ENCODE measurements at regions not wholly inside any gene's neighbourhood (a gene's known extent, or its start where the extent isn't known, plus 50 kb on each side); places are given as distances from the start of the nearest gene placed in this dataset.

DNA sequence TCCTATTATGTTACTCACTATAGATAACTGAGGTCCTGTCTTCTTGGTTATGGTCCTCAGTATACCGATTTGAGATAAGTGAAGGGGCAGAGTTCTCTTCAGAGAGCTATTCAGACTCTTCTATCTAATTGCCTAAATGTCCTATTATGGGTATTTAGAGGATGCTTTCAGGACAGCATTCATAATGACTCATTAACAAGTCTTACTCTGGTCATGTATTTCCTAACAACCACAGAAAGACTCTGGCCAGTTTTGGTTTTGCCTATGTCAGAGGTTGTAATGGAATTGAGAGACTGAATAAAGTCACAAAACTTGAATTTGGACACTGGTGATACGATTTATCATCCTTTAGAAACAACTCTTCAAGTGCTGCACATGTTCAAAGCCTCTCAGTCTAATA is 1233.0 kb downstream of the JRKL start:
- H2BK20ac ChIP-seq (ENCODE audit: low read depth, low read length) = no peak overlapping the region
- CTCF ChIA-PET = interaction anchor here (0.6 kb wide), 1 partner anchor 126 kb away, joined by 3 read pairs; no protein-coding TSS in a partner anchor
- no peaks in the 10 kb centered on the region for H3K4me1 ChIP-seq (ENCODE audit: control insufficient read depth, insufficient read depth, low read length)
- intact Hi-C loops (cut with micrococcal nuclease) (loop anchor here (10.0 kb wide), 1 partner anchor 462 kb away; no protein-coding TSS in a partner anchor), dilution Hi-C loops (cut with HindIII; ENCODE audit: low sequenced_read_pairs, unreplicated experiment) (no loop called here), in situ Hi-C loops (cut with MboI; ENCODE audit: low sequenced_read_pairs) (no loop called here)
- TF ChIP-seq, protein P1, sequence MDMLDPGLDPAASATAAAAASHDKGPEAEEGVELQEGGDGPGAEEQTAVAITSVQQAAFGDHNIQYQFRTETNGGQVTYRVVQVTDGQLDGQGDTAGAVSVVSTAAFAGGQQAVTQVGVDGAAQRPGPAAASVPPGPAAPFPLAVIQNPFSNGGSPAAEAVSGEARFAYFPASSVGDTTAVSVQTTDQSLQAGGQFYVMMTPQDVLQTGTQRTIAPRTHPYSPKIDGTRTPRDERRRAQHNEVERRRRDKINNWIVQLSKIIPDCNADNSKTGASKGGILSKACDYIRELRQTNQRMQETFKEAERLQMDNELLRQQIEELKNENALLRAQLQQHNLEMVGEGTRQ (IDR thresholded peaks at IDR 0.05; ENCODE audit: low read depth, low read length) = no peak
- no peak for TF ChIP-seq RAD21 (IDR thresholded peaks at IDR 0.05; ENCODE audit: low read length)
- TF ChIP-seq, protein P2, sequence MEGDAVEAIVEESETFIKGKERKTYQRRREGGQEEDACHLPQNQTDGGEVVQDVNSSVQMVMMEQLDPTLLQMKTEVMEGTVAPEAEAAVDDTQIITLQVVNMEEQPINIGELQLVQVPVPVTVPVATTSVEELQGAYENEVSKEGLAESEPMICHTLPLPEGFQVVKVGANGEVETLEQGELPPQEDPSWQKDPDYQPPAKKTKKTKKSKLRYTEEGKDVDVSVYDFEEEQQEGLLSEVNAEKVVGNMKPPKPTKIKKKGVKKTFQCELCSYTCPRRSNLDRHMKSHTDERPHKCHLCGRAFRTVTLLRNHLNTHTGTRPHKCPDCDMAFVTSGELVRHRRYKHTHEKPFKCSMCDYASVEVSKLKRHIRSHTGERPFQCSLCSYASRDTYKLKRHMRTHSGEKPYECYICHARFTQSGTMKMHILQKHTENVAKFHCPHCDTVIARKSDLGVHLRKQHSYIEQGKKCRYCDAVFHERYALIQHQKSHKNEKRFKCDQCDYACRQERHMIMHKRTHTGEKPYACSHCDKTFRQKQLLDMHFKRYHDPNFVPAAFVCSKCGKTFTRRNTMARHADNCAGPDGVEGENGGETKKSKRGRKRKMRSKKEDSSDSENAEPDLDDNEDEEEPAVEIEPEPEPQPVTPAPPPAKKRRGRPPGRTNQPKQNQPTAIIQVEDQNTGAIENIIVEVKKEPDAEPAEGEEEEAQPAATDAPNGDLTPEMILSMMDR (conservative IDR thresholded peaks at IDR 0.05; ENCODE audit: low read depth, low read length) = no peak
- TF ChIP-seq SMC3 (IDR thresholded peaks at IDR 0.05; ENCODE audit: low read depth, low read length) = no peak
- no peak for TF ChIP-seq RFX5 (IDR thresholded peaks at IDR 0.05; ENCODE audit: low read depth, low read length)
- TF ChIP-seq MXI1 (IDR thresholded peaks at IDR 0.05; ENCODE audit: borderline replicate concordance, low read depth, low read length) = no peak
- no peak for TF ChIP-seq FOS (IDR thresholded peaks at IDR 0.05; ENCODE audit: low read depth, low read length)
- no peak for TF ChIP-seq CEBPB (IDR thresholded peaks at IDR 0.05; ENCODE audit: low read depth, low read length)
- no peak for TF ChIP-seq BHLHE40 (IDR thresholded peaks at IDR 0.05; ENCODE audit: low read depth, low read length)
- no peak for TF ChIP-seq POLR2A (IDR thresholded peaks at IDR 0.05; ENCODE audit: low read depth, low read length)
- TF ChIP-seq MAZ (IDR thresholded peaks at IDR 0.05; ENCODE audit: borderline replicate concordance, low read depth, low read length) = no peak
- no peak for TF ChIP-seq NFE2L2 (IDR thresholded peaks at IDR 0.05; ENCODE audit: low read depth, low read length)
- no peak for TF ChIP-seq CHD1 (IDR thresholded peaks at IDR 0.05; ENCODE audit: low read depth, low read length)
- TF ChIP-seq MAFK (IDR thresholded peaks at IDR 0.05; ENCODE audit: low read depth, low read length) = no peak
- no peak for TF ChIP-seq RCOR1 (IDR thresholded peaks at IDR 0.05; ENCODE audit: insufficient replicate concordance, low read length)
- TF ChIP-seq, protein P3, sequence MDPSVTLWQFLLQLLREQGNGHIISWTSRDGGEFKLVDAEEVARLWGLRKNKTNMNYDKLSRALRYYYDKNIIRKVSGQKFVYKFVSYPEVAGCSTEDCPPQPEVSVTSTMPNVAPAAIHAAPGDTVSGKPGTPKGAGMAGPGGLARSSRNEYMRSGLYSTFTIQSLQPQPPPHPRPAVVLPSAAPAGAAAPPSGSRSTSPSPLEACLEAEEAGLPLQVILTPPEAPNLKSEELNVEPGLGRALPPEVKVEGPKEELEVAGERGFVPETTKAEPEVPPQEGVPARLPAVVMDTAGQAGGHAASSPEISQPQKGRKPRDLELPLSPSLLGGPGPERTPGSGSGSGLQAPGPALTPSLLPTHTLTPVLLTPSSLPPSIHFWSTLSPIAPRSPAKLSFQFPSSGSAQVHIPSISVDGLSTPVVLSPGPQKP (IDR thresholded peaks at IDR 0.05; ENCODE audit: borderline replicate concordance, low read depth, low read length) = no peak
- H3K27me3 ChIP-seq (ENCODE audit: control insufficient read depth, insufficient read depth, low read length) = no peaks in the 10 kb centered on the region
- no peak overlapping the region for H3K27ac ChIP-seq (ENCODE audit: insufficient read depth, low read length)
- no peak overlapping the region for H3K4ac ChIP-seq (ENCODE audit: low read depth, low read length)
- no peak overlapping the region for H2BK120ac ChIP-seq (ENCODE audit: low read depth, low read length)
- POLR2A ChIA-PET (ENCODE audit: unreplicated experiment) = no interaction called here
- no peak overlapping the region for H3K4me3 ChIP-seq (ENCODE audit: insufficient read depth, low read depth, low read length)
- ATAC-seq (ENCODE audit: low read depth) (no peak), DNase-seq (no peak)
- no peak overlapping the region for H3K9ac ChIP-seq (ENCODE audit: low read depth, low read length)
- no peak overlapping the region for H4K5ac ChIP-seq (ENCODE audit: low read depth, low read length)
- no peaks in the 10 kb centered on the region for H3K79me1 ChIP-seq (ENCODE audit: low read depth in 1 of 2, low read length in 2 of 2)
- no CpG with 5 or more reads among the region's 2 CpGs for WGBS, 2 experiments (ENCODE audit: extremely low coverage in 2 of 2, insufficient read length in 1 of 2)
- H3K14ac ChIP-seq (replicated peaks; ENCODE audit: low read depth, low read length) = no peak overlapping the region
- H4K8ac ChIP-seq (ENCODE audit: low read depth in 2 of 2, low read length in 2 of 2) = no peak overlapping the region
- peaks cover 6% of the 10 kb centered on the region; the same call in 1 of the 2 replicates for H3K9me3 ChIP-seq (ENCODE audit: control insufficient read depth, insufficient read depth, low read length)
- no TSS peak for BruUV-seq (replicated peaks)
- no peak overlapping the region for H4K91ac ChIP-seq (ENCODE audit: insufficient read depth, low read depth, low read length)
- H2AK9ac ChIP-seq (replicated peaks; ENCODE audit: low read depth, low read length, poor library complexity) = no peak overlapping the region
- no peak overlapping the region for H2BK5ac ChIP-seq (ENCODE audit: low read depth, low read length, poor library complexity, severe bottlenecking)
- no peak overlapping the region for H3K23ac ChIP-seq (ENCODE audit: low read depth, low read length)
- H2AK5ac ChIP-seq (ENCODE audit: low read depth, low read length) = no peak overlapping the region
- no peaks in the 10 kb centered on the region for H3K9me1 ChIP-seq (ENCODE audit: insufficient read depth, low read length)
- H2AFZ ChIP-seq (replicated peaks; ENCODE audit: low read length, poor library complexity) = no peak overlapping the region
- H3K4me2 ChIP-seq (ENCODE audit: low read depth, low read length) = no peak overlapping the region
- no peak overlapping the region for H2BK15ac ChIP-seq (ENCODE audit: low read depth, low read length)
- no peak overlapping the region for H3K18ac ChIP-seq (ENCODE audit: low read depth, low read length)
- H4K20me1 ChIP-seq (ENCODE audit: insufficient read depth, low read length) = no peaks in the 10 kb centered on the region
- H3K36me3 ChIP-seq (ENCODE audit: control insufficient read depth, insufficient read depth, low read length) = no peaks in the 10 kb centered on the region
- no peak overlapping the region for H3K56ac ChIP-seq (ENCODE audit: extremely low read depth, insufficient read depth, low read length)

Measured in IMR-90 (cell line).